ENCODE measurements at regions not wholly inside any gene's neighbourhood (a gene's known extent, or its start where the extent isn't known, plus 50 kb on each side); places are given as distances from the start of the nearest gene placed in this dataset.

DNA sequence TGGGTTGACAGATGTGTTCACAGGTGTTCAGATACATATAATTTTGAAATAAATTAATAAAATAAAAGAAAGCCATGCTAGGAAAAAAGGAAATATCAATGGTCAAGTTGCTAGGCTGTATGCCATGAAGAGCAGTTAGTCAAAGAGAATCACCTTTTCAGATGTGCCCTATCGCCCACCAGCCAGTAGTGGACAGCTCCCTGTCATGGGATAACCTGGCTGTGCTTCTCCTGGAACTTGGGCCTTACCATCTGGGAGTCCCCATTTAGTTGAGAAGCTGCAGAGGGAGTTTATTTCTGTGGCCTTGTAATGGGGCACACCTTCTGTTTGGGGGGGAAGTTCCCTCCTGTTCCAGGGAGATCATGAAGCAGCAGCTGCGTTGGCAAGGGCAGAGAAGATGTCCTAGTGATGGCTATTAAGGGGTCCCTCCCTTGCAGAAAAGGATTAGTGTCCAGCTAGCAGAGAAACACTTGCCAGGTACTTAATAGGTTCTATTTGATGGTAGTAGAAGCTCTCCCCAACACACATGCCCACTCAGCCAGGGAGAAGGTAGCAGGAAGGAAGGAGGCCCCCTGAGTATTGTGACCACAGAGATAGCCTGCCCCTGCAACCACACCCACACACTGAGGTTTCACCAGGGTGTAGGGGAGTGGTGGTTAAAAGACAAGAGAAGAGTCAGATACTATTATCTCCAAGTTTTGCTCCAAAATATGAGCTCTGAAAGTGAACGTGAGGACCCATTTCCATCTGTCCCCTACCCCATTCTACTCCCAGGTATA, 117.7 kb downstream of the B3GNT2 start:
- TF ChIP-seq, protein P1, sequence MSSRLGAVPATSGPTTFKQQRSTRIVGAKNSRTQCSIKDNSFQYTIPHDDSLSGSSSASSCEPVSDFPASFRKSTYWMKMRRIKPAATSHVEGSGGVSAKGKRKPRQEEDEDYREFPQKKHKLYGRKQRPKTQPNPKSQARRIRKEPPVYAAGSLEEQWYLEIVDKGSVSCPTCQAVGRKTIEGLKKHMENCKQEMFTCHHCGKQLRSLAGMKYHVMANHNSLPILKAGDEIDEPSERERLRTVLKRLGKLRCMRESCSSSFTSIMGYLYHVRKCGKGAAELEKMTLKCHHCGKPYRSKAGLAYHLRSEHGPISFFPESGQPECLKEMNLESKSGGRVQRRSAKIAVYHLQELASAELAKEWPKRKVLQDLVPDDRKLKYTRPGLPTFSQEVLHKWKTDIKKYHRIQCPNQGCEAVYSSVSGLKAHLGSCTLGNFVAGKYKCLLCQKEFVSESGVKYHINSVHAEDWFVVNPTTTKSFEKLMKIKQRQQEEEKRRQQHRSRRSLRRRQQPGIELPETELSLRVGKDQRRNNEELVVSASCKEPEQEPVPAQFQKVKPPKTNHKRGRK (CRISPR knock-in tag; IDR thresholded peaks at IDR 0.05; ENCODE audit: borderline replicate concordance): no peak
- TF ChIP-seq ZNF121 (CRISPR knock-in tag; IDR thresholded peaks at IDR 0.05): no peak
- TF ChIP-seq ZNF317 (CRISPR knock-in tag; IDR thresholded peaks at IDR 0.05; ENCODE audit: borderline replicate concordance, low read depth): no peak
- TF ChIP-seq, protein P2, sequence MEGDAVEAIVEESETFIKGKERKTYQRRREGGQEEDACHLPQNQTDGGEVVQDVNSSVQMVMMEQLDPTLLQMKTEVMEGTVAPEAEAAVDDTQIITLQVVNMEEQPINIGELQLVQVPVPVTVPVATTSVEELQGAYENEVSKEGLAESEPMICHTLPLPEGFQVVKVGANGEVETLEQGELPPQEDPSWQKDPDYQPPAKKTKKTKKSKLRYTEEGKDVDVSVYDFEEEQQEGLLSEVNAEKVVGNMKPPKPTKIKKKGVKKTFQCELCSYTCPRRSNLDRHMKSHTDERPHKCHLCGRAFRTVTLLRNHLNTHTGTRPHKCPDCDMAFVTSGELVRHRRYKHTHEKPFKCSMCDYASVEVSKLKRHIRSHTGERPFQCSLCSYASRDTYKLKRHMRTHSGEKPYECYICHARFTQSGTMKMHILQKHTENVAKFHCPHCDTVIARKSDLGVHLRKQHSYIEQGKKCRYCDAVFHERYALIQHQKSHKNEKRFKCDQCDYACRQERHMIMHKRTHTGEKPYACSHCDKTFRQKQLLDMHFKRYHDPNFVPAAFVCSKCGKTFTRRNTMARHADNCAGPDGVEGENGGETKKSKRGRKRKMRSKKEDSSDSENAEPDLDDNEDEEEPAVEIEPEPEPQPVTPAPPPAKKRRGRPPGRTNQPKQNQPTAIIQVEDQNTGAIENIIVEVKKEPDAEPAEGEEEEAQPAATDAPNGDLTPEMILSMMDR (IDR thresholded peaks at IDR 0.05): no peak
- no peak for TF ChIP-seq ZNF232 (CRISPR knock-in tag; IDR thresholded peaks at IDR 0.05)
- TF ChIP-seq, protein P3, sequence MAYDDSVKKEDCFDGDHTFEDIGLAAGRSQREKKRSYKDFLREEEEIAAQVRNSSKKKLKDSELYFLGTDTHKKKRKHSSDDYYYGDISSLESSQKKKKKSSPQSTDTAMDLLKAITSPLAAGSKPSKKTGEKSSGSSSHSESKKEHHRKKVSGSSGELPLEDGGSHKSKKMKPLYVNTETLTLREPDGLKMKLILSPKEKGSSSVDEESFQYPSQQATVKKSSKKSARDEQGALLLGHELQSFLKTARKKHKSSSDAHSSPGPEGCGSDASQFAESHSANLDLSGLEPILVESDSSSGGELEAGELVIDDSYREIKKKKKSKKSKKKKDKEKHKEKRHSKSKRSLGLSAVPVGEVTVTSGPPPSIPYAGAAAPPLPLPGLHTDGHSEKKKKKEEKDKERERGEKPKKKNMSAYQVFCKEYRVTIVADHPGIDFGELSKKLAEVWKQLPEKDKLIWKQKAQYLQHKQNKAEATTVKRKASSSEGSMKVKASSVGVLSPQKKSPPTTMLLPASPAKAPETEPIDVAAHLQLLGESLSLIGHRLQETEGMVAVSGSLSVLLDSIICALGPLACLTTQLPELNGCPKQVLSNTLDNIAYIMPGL (CRISPR knock-in tag; IDR thresholded peaks at IDR 0.05): no peak
- TF ChIP-seq, protein P4, sequence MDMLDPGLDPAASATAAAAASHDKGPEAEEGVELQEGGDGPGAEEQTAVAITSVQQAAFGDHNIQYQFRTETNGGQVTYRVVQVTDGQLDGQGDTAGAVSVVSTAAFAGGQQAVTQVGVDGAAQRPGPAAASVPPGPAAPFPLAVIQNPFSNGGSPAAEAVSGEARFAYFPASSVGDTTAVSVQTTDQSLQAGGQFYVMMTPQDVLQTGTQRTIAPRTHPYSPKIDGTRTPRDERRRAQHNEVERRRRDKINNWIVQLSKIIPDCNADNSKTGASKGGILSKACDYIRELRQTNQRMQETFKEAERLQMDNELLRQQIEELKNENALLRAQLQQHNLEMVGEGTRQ (CRISPR knock-in tag; IDR thresholded peaks at IDR 0.05): no peak

All from WTC11 (cell line).